GM23248 (cell line): ENCODE measurements at regions not wholly inside any gene's neighbourhood (a gene's known extent, or its start where the extent isn't known, plus 50 kb on each side); places are given as distances from the start of the nearest gene placed in this dataset.

Source experiments
- EZH2 ChIP-seq: fragments of 200-600 bp; sonication (generic); IDR thresholded peaks from 2 replicates; pipeline ENCODE4 v1.6.1; 2018; ENCODE audit warnings: antibody characterized with exemption, mild to moderate bottlenecking; ENCODE audit not compliant: insufficient read depth, poor library complexity, severe bottlenecking
- EZH2phosphoT487 ChIP-seq: fragments of 200-600 bp; sonication (generic); IDR thresholded peaks from 2 replicates; pipeline ENCODE4 v1.6.1; 2018; ENCODE audit warnings: antibody characterized with exemption, moderate library complexity, mild to moderate bottlenecking, low read depth; ENCODE audit not compliant: insufficient read depth

GRCh38 chr10:36263871-36264270 lies 621.8 kb upstream of the FZD8 start:
- TF ChIP-seq EZH2 (no peak), EZH2phosphoT487 (no peak)
